Large intestine (tissue), 3 donors: ENCODE measurements at regions not wholly inside any gene's neighbourhood (a gene's known extent, or its start where the extent isn't known, plus 50 kb on each side); places are given as distances from the start of the nearest gene placed in this dataset.

Experiments
- DNase-seq, 2 donors: peaks; one replicate each; pipeline versions ENCODE4 v3.0.0 to v3.0.0-alpha.2; 2013
- H3K27ac ChIP-seq: one replicate; pipeline ENCODE4 v1.5.1; 2013; ENCODE audit warnings: low read length
- H3K27me3 ChIP-seq: 2 replicates; pipeline ENCODE4 v1.6.1; 2013; ENCODE audit warnings: low read length; ENCODE audit not compliant: control insufficient read depth, insufficient read depth
- H3K36me3 ChIP-seq: 2 replicates; pipeline ENCODE4 v1.6.1; 2013; ENCODE audit warnings: low read length; ENCODE audit not compliant: control insufficient read depth, insufficient read depth
- H3K4me1 ChIP-seq: one replicate; pipeline ENCODE4 v1.6.1; 2013; ENCODE audit warnings: low read length; ENCODE audit not compliant: control insufficient read depth, insufficient read depth
- H3K4me3 ChIP-seq: one replicate; pipeline ENCODE4 v1.5.1; 2013; ENCODE audit warnings: low read length
- H3K9me3 ChIP-seq: one replicate; pipeline ENCODE4 v1.6.1; 2013; ENCODE audit warnings: mild to moderate bottlenecking, low read depth, low read length, moderate library complexity; ENCODE audit not compliant: control insufficient read depth
- WGBS: methylation state at CpG from one replicate; pipeline ENCODE4 v1.1.5; 2013; ENCODE audit warnings: low lambda C conversion rate; ENCODE audit not compliant: insufficient coverage; 5-methylcytosine and 5-hydroxymethylcytosine counted together

DNA sequence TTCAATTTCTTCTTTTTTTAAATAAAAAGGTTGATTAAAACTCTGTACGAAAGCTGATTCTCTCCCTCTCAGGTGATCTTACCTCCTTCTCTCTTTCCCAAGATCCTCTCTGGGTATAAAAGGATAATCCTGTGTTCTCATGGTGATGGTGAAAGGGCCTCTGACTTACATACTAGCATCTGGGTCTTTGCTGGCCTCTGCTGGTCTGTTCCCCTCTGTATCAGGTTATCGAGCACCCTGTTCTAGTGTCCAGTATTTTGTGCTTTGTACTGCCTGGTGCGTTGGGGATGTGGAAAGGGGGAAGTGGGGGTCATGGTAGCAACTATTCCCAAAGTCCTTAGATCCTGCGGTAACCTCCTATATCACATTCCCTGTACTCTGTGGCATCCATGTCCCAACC lies 328.9 kb downstream of the NR2F1-AS1 start:
- 100% methylated on average over 1 of the region's 4 CpGs for WGBS
- H3K9me3 ChIP-seq, result no peaks in the 10 kb centered on the region
- no peak for DNase-seq
- no peaks in the 10 kb centered on the region for H3K4me1 ChIP-seq
- no peaks in the 10 kb centered on the region for H3K36me3 ChIP-seq
- no peak overlapping the region for H3K27ac ChIP-seq
- no peaks in the 10 kb centered on the region for H3K27me3 ChIP-seq
- no peak overlapping the region for H3K4me3 ChIP-seq

DNA sequence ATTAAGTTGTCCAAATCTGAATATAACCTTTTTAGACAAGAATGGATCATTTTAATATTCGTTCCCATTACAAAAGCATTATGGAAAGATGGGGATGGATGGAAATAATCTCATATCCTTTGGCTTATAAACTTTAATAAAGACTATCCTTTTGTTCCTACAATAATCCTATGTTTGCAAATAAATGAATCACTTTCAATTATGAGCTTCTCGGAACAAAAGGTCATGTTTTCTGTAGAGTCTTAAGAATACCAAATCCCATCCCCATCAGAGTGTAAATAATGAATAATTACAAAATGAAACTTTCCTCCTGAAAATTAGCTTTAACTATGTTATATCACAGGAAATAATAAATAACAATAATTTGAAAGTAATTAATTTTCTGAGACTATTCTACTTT lies 329.7 kb downstream of the NR2F1-AS1 start:
- DNase-seq, result no peak
- no peak overlapping the region for H3K4me3 ChIP-seq
- 95% methylated on average over 2 of the region's 2 CpGs for WGBS
- no peak overlapping the region for H3K27ac ChIP-seq
- H3K36me3 ChIP-seq, result no peaks in the 10 kb centered on the region
- no peaks in the 10 kb centered on the region for H3K4me1 ChIP-seq
- H3K27me3 ChIP-seq, result no peaks in the 10 kb centered on the region
- H3K9me3 ChIP-seq, result no peaks in the 10 kb centered on the region

DNA sequence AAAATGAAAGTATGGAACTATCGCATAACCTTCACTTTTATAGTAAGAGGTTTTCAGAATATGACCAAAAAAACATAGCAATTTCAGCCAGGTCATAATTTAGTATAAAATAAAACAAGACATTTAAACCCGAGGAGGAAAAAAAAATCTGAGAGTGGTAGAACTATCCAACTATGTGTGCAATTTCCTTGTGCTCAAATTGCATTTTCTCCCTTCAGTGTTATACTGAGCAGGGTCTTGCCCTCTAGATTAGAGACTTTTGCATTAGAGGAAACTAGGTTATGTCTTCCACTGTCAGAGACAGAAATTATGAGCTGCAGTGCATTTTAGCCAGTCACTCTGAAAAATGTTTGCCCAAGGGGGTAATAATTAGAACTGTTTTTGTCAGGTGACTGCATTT lies 330.6 kb downstream of the NR2F1-AS1 start:
- H3K4me1 ChIP-seq, result no peaks in the 10 kb centered on the region
- no peaks in the 10 kb centered on the region for H3K36me3 ChIP-seq
- H3K27me3 ChIP-seq, result no peaks in the 10 kb centered on the region
- WGBS, result 65% methylated on average over 2 of the region's 2 CpGs
- DNase-seq, result no peak
- H3K27ac ChIP-seq, result no peak overlapping the region
- H3K4me3 ChIP-seq, result no peak overlapping the region
- no peaks in the 10 kb centered on the region for H3K9me3 ChIP-seq

DNA sequence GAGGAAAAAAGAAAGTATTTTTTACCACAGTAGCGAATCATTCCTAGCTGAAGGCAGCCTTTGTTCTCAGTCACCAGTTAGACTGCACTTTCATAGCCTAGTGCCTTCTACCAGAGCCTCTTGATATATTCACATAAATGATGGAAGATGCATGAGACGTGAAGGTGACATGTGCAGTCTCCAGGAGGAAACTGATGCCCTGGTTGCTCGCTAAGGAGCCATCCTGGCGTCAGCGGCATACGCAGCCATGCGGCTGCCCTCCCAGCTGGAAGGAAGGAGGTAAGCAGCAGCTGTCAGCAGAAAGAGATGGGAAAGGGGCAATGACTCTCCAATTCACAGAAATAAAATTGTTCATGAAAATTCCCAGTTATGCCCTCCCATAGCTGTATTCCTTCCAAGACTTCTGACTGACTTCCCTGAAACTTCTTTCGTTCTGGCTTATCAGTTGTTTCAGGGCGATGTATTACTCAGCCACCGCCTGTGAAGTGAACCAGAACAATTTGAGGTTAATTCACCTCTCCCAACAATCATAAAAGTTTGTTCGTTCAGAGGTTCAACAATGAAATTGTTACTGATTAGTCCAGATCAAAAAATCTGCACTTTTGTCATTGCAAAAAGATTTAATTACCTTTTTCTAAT lies 331.2 kb downstream of the NR2F1-AS1 start:
- H3K9me3 ChIP-seq, result no peaks in the 10 kb centered on the region
- H3K27ac ChIP-seq, result no peak overlapping the region
- H3K27me3 ChIP-seq, result no peaks in the 10 kb centered on the region
- WGBS, result 0% methylated on average over 2 of the region's 11 CpGs
- H3K36me3 ChIP-seq, result no peaks in the 10 kb centered on the region
- H3K4me3 ChIP-seq, result no peak overlapping the region
- no peaks in the 10 kb centered on the region for H3K4me1 ChIP-seq
- no peak for DNase-seq

DNA sequence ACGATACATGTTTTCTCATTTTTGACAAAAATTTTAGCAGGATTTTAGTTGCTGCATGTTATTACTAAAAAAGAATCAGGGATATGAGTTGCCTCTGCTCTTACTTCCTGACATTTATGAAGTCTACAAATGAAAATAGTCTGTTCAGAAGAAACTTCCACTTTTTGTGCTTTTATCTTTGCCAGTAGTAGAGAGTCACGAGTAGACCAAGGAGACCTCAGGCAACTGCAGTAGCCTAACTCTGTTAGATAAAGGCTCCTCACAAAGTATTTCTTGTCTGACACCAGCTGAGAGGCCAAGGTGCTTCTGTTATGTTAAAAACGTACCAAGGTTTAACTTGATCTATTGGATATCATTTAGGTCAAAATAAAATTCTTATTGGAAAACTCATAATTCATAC lies 333.9 kb downstream of the NR2F1-AS1 start:
- Histone ChIP-seq H3K36me3 (no peaks in the 10 kb centered on the region), H3K27ac (no peak overlapping the region), H3K9me3 (no peaks in the 10 kb centered on the region), H3K4me3 (no peak overlapping the region), H3K27me3 (no peaks in the 10 kb centered on the region), H3K4me1 (no peaks in the 10 kb centered on the region)
- no peak for DNase-seq
- 88% methylated on average over 1 of the region's 3 CpGs for WGBS

DNA sequence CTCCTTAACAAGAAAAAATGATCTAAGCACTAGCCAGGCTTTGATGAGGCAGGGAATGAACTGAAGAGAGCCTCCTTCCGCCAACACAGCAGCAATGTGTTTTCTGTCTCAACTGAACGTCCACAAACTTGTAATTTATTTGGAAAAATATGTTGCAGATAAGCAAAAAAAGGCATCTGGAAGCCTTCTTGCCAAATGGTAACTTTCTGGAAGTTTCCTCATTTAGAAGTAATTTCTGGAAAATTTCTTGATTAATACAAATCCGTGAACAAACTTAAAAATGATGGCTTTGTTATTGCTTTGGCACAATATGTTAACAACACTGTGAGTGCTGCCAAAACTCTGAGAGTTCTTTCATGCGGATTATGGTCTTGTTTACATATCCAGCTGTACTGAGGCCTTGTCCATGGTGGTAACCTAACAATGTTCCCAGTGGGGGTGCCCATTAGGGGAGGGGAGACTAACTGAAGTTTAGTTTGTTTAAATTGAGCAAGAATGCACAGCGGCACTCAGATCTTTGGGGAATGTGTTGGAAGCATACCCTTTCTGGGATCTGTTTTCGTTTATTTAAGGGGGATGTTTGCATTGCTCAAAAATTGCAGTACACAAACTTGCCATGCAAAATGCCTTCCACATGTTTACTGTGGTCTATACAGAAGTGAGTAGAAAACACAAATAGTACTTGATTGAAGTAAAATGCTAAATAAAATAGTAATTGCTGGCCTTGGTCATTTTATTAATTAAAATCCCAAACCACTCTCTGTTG lies 334.7 kb downstream of the NR2F1-AS1 start:
- Histone ChIP-seq H3K36me3 (no peaks in the 10 kb centered on the region), H3K9me3 (no peaks in the 10 kb centered on the region), H3K27ac (no peak overlapping the region), H3K4me1 (no peaks in the 10 kb centered on the region), H3K4me3 (no peak overlapping the region), H3K27me3 (no peaks in the 10 kb centered on the region)
- peak; percentile 24 to 32 for DNase-seq
- 100% methylated on average over 1 of the region's 6 CpGs for WGBS

DNA sequence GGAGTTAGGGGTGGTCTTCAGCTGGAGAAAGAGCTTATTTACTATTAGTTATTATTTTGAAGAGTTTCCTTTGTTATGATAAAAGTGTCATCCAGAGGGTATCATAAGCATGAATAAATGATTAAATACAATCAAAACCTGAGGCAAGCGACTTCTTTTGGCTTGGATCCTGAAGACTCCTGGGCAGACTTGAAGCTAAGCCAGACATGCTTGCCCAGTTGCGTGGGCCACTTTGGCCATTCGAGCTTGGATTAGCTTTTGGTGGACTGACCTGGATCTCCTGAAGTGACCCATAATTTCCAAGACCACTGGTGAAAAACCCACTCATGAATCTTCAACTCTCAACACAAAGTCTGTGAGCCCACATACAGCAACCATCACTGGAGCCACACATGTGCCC lies 335.8 kb downstream of the NR2F1-AS1 start:
- DNase-seq, result no peak
- Histone ChIP-seq H3K4me1 (no peaks in the 10 kb centered on the region), H3K9me3 (no peaks in the 10 kb centered on the region), H3K27me3 (no peaks in the 10 kb centered on the region), H3K4me3 (no peak overlapping the region), H3K27ac (no peak overlapping the region), H3K36me3 (no peaks in the 10 kb centered on the region)
- WGBS, result no CpG with 5 or more reads among the region's 3 CpGs

DNA sequence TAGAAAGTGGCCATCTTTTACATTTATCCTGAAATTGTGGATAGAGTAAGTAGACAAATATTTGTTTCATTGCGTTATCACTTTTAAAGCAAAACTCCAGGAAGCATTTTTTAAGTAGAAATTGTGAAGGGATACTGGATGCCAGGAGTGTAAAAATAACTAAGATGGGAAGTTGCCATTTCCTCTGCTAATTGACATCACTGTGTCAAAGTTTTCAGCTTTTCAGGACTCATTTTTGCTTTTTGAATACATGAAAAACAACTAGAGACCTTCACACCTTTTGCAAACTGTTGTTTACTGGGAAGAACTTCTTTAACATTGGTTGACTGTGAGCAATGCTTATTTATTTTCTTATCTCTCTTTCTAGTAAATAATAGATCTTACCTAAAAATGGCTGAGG lies 337.5 kb downstream of the NR2F1-AS1 start:
- no peak for DNase-seq
- no peak overlapping the region for H3K27ac ChIP-seq
- H3K9me3 ChIP-seq, result no peaks in the 10 kb centered on the region
- no peaks in the 10 kb centered on the region for H3K27me3 ChIP-seq
- H3K4me1 ChIP-seq, result no peaks in the 10 kb centered on the region
- no peak overlapping the region for H3K4me3 ChIP-seq
- WGBS, result 100% methylated on average over 1 of the region's 1 CpG
- H3K36me3 ChIP-seq, result no peaks in the 10 kb centered on the region

DNA sequence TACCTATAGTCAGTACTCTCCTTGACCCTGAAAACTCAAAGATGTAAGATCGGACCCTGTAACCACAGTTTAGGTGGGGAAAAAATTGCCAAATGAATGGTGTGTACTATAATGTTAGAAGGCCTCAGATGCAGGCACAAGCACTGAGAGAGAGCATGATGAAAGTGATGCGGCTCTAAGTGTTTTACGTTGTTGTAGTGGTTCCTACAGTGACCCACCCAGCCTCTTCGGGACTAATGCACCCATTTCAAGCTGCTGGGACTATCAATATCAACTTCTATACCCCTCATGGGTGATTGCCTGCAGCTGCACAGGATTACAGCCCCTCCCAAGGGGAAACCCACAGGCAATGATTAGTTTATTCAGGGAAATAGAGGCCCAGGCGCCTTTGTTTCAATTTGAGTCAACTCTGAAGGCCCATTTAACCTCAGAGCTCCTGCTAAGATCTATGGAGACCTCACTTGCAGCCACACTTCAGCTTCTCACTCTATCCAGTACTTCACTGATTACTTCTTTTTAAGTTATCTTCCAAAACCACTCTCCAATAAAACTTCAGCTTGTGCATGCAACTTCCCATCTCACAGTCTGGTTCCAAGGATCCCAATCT lies 340.7 kb downstream of the NR2F1-AS1 start:
- Histone ChIP-seq H3K4me3 (no peak overlapping the region), H3K27ac (no peak overlapping the region), H3K9me3 (no peaks in the 10 kb centered on the region), H3K4me1 (no peaks in the 10 kb centered on the region), H3K36me3 (no peaks in the 10 kb centered on the region), H3K27me3 (no peaks in the 10 kb centered on the region)
- WGBS, result 100% methylated on average over 1 of the region's 5 CpGs
- no peak for DNase-seq

DNA sequence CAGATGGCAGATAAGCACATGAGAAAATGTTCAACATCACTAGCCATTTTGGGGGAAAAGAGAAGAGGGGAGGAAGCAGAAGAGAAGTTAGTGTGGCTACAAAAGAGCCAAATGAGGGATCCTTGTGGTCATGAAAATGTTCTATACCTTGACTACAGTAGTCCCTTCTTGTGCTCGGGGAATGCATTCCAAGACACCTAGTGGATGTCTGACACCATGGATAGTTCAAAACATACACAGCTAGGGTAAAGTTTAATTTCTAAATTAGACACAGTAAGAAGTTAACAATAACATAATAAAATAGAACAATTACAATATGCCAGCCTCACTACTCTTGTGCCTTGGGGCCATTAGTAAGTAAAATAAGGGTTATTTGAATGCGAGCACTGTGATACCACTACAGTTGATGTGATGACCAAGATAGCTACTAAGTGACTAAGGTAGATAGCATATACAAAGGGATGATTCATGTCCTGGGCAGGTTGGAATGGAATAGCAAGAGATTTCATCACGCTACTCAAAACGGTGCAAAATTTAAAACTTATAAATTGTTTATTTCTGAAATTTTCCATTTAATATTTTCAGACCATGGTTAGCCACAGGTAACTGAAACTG lies 344.1 kb downstream of the NR2F1-AS1 start:
- Histone ChIP-seq H3K9me3 (no peaks in the 10 kb centered on the region), H3K27me3 (no peaks in the 10 kb centered on the region), H3K4me1 (no peaks in the 10 kb centered on the region), H3K27ac (no peak overlapping the region), H3K36me3 (no peaks in the 10 kb centered on the region), H3K4me3 (no peak overlapping the region)
- WGBS, result 100% methylated on average over 1 of the region's 4 CpGs
- DNase-seq, result no peak
